HEK293 (cell line): ENCODE measurements at regions not wholly inside any gene's neighbourhood (a gene's known extent, or its start where the extent isn't known, plus 50 kb on each side); places are given as distances from the start of the nearest gene placed in this dataset.
"Not testable (repeated sequence)": the region's sequence is repeated elsewhere in the genome, so short reads cannot be mapped to it uniquely, and the experiment has no call there.

Source experiments
- HOXD13 ChIP-seq: sonication (generic); formaldehyde crosslinking; IDR thresholded peaks from 2 replicates; pipeline ENCODE4 v1.8.0; 2022; ENCODE audit warnings: missing genetic modification reagents, borderline replicate concordance
- ZIC2 ChIP-seq: fragments of 450-650 bp; formaldehyde crosslinking; IDR thresholded peaks from 2 replicates; pipeline ENCODE4 v1.5.1; 2016; ENCODE audit warnings: missing biosample characterization, missing genetic modification characterization
- ZNF521 ChIP-seq: fragments of 450-650 bp; formaldehyde crosslinking; IDR thresholded peaks from 2 replicates; pipeline ENCODE4 v1.5.1; 2017; ENCODE audit warnings: missing biosample characterization, mild to moderate bottlenecking, missing genetic modification characterization
- TF ChIP-seq, protein P1 (sequence below): sonication (generic); formaldehyde crosslinking; IDR thresholded peaks from 2 replicates; pipeline ENCODE4 v1.8.1; 2022; ENCODE audit warnings: mild to moderate bottlenecking, moderate library complexity, missing genetic modification reagents
- TF ChIP-seq, protein P2 (sequence below): fragments of 450-650 bp; formaldehyde crosslinking; IDR thresholded peaks from 2 replicates; pipeline ENCODE4 v1.5.1; 2016; ENCODE audit warnings: missing biosample characterization, missing genetic modification characterization
- TF ChIP-seq, protein P3 (sequence below): fragments of 450-650 bp; formaldehyde crosslinking; IDR thresholded peaks from 2 replicates; pipeline ENCODE4 v1.5.1; 2016; ENCODE audit warnings: missing biosample characterization, missing genetic modification characterization
- TF ChIP-seq, protein P4 (sequence below): fragments of 450-650 bp; formaldehyde crosslinking; IDR thresholded peaks from 2 replicates; pipeline ENCODE4 v1.5.1; 2016; ENCODE audit warnings: missing biosample characterization, missing genetic modification characterization

DNA sequence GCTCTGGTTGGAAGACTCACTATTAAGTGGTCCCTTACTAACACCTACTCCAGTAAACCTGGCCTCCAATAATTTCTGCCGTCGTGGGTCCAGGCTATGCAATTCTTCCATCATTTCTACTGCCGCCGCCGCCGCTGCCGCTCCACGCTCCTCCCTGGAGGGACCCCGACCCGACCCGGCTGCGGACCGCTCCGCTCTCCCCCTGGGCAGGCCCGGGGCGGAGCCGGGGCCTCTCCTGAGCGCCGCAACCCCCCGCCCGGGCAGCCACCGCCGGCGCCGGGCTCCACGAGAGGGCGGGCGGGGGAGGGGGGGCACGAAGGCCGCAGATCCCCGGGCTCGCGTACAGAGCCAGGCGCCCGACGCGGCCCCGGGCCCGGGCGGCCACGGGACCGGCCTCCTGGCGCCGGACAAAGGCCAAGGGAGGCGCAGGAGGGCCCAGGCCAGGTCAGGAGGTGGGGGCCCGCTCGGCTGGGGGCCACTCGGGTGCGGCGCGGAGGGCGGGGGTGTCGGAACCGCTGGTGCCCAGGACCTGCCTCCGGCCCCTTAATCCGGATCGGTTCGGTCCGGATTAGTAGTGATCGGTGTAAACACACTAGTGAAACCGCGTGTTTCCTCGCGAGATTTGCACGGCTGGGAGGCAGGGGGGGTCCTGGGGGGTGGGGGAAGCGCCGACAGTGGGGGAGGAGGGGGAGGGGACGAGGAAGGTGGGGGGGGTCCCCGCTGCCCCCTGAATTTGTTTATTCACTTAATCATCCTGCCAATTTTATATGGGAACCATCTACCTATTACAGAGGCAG lies 215.1 kb upstream of the CCL2 start:
- TF ChIP-seq, protein P1, sequence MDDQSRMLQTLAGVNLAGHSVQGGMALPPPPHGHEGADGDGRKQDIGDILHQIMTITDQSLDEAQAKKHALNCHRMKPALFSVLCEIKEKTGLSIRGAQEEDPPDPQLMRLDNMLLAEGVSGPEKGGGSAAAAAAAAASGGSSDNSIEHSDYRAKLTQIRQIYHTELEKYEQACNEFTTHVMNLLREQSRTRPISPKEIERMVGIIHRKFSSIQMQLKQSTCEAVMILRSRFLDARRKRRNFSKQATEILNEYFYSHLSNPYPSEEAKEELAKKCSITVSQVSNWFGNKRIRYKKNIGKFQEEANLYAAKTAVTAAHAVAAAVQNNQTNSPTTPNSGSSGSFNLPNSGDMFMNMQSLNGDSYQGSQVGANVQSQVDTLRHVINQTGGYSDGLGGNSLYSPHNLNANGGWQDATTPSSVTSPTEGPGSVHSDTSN = not testable (repeated sequence)
- TF ChIP-seq, protein P2, sequence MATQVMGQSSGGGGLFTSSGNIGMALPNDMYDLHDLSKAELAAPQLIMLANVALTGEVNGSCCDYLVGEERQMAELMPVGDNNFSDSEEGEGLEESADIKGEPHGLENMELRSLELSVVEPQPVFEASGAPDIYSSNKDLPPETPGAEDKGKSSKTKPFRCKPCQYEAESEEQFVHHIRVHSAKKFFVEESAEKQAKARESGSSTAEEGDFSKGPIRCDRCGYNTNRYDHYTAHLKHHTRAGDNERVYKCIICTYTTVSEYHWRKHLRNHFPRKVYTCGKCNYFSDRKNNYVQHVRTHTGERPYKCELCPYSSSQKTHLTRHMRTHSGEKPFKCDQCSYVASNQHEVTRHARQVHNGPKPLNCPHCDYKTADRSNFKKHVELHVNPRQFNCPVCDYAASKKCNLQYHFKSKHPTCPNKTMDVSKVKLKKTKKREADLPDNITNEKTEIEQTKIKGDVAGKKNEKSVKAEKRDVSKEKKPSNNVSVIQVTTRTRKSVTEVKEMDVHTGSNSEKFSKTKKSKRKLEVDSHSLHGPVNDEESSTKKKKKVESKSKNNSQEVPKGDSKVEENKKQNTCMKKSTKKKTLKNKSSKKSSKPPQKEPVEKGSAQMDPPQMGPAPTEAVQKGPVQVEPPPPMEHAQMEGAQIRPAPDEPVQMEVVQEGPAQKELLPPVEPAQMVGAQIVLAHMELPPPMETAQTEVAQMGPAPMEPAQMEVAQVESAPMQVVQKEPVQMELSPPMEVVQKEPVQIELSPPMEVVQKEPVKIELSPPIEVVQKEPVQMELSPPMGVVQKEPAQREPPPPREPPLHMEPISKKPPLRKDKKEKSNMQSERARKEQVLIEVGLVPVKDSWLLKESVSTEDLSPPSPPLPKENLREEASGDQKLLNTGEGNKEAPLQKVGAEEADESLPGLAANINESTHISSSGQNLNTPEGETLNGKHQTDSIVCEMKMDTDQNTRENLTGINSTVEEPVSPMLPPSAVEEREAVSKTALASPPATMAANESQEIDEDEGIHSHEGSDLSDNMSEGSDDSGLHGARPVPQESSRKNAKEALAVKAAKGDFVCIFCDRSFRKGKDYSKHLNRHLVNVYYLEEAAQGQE (tag by site-specific recombination) = not testable (repeated sequence)
- TF ChIP-seq, protein P3, sequence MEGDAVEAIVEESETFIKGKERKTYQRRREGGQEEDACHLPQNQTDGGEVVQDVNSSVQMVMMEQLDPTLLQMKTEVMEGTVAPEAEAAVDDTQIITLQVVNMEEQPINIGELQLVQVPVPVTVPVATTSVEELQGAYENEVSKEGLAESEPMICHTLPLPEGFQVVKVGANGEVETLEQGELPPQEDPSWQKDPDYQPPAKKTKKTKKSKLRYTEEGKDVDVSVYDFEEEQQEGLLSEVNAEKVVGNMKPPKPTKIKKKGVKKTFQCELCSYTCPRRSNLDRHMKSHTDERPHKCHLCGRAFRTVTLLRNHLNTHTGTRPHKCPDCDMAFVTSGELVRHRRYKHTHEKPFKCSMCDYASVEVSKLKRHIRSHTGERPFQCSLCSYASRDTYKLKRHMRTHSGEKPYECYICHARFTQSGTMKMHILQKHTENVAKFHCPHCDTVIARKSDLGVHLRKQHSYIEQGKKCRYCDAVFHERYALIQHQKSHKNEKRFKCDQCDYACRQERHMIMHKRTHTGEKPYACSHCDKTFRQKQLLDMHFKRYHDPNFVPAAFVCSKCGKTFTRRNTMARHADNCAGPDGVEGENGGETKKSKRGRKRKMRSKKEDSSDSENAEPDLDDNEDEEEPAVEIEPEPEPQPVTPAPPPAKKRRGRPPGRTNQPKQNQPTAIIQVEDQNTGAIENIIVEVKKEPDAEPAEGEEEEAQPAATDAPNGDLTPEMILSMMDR (tag by site-specific recombination) = not testable (repeated sequence)
- TF ChIP-seq, protein P4, sequence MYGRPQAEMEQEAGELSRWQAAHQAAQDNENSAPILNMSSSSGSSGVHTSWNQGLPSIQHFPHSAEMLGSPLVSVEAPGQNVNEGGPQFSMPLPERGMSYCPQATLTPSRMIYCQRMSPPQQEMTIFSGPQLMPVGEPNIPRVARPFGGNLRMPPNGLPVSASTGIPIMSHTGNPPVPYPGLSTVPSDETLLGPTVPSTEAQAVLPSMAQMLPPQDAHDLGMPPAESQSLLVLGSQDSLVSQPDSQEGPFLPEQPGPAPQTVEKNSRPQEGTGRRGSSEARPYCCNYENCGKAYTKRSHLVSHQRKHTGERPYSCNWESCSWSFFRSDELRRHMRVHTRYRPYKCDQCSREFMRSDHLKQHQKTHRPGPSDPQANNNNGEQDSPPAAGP (tag by site-specific recombination) = not testable (repeated sequence)
- TF ChIP-seq ZIC2 (tag by site-specific recombination); HOXD13 (CRISPR knock-in tag); ZNF521 (tag by site-specific recombination): not testable (repeated sequence)
